ENCODE measurements at regions not wholly inside any gene's neighbourhood (a gene's known extent, or its start where the extent isn't known, plus 50 kb on each side); places are given as distances from the start of the nearest gene placed in this dataset.

DNA sequence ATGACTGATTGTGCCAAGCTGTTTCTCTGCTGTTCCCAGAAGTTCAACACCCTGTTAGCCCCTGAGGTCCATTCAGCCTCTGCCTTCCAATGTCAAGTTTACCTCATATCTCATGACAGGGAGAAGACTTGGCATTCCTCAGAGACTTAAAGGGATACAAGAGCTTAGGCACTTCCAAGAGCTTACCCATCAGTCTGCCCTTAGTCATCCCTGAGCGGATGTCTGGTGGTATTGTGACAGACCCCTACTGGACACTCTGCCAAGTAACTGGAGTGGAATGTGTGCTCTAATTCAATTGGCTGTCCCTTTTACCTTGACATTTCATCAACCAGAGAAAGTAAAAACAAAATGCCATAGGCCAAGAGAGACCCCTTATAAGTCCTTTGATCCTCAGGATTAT, 151.5 kb downstream of the AASDHPPT start:
- Histone ChIP-seq H3K4me1 (ENCODE audit: control insufficient read depth in 1 of 2, insufficient read depth in 2 of 2, low read length in 2 of 2) (no peaks in the 10 kb centered on the region), H3K27ac (ENCODE audit: low read depth, low read length) (no peak overlapping the region), H3K36me3 (ENCODE audit: control insufficient read depth in 1 of 2, insufficient read depth in 2 of 2, low read length in 2 of 2) (no peaks in the 10 kb centered on the region), H3K9ac (ENCODE audit: low read length) (no peak overlapping the region), H3K27me3 (ENCODE audit: insufficient read depth, low read length) (no peaks in the 10 kb centered on the region), H3K9me2 (ENCODE audit: insufficient read depth) (no peaks in the 10 kb centered on the region), H2AFZ (ENCODE audit: low read depth, low read length, poor library complexity, severe bottlenecking) (no peak overlapping the region), H4K20me1 (ENCODE audit: insufficient read depth) (no peaks in the 10 kb centered on the region), H3K4me3 (replicated peaks in 1 of 2; ENCODE audit: low read depth in 1 of 2, low read length in 2 of 2) (no peak overlapping the region), H3K4me2 (ENCODE audit: low read length) (no peak overlapping the region), H3K79me2 (ENCODE audit: insufficient read depth, low read length) (no peaks in the 10 kb centered on the region), H3K9me3 (ENCODE audit: control insufficient read depth in 1 of 2, insufficient read depth in 1 of 2, low read depth in 1 of 2, low read length in 2 of 2) (no peaks in the 10 kb centered on the region; a peak in 1 of 4 replicates)
- intact Hi-C loops (cut with micrococcal nuclease) = no loop called here
- TF ChIP-seq REST (IDR thresholded peaks at IDR 0.05; ENCODE audit: low read depth) (no peak), ELF1 (IDR thresholded peaks at IDR 0.05; ENCODE audit: borderline replicate concordance, low read depth) (no peak), ZNF274 (IDR thresholded peaks at IDR 0.05; ENCODE audit: low read depth, low read length) (no peak), CBX3 (IDR thresholded peaks at IDR 0.05; ENCODE audit: low read depth) (no peak), JUND (IDR thresholded peaks at IDR 0.05) (no peak), POLR2AphosphoS5 (IDR thresholded peaks at IDR 0.05; ENCODE audit: low read depth, low read length) (no peak), EGR1 (IDR thresholded peaks at IDR 0.05; ENCODE audit: low read depth) (no peak), SIN3A (IDR thresholded peaks at IDR 0.05; ENCODE audit: low read depth) (no peak), CTCF (IDR thresholded peaks at IDR 0.05 in 2 of 3, conservative IDR thresholded peaks at IDR 0.05 in 1 of 3; ENCODE audit: borderline replicate concordance in 1 of 3, insufficient read depth in 1 of 3, low read depth in 2 of 3, low read length in 2 of 3) (no peak)
- TF ChIP-seq, protein P1, sequence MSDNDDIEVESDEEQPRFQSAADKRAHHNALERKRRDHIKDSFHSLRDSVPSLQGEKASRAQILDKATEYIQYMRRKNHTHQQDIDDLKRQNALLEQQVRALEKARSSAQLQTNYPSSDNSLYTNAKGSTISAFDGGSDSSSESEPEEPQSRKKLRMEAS (IDR thresholded peaks at IDR 0.05) = no peak
- TF ChIP-seq, protein P2, sequence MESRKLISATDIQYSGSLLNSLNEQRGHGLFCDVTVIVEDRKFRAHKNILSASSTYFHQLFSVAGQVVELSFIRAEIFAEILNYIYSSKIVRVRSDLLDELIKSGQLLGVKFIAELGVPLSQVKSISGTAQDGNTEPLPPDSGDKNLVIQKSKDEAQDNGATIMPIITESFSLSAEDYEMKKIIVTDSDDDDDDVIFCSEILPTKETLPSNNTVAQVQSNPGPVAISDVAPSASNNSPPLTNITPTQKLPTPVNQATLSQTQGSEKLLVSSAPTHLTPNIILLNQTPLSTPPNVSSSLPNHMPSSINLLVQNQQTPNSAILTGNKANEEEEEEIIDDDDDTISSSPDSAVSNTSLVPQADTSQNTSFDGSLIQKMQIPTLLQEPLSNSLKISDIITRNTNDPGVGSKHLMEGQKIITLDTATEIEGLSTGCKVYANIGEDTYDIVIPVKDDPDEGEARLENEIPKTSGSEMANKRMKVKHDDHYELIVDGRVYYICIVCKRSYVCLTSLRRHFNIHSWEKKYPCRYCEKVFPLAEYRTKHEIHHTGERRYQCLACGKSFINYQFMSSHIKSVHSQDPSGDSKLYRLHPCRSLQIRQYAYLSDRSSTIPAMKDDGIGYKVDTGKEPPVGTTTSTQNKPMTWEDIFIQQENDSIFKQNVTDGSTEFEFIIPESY (IDR thresholded peaks at IDR 0.05; ENCODE audit: extremely low read depth, insufficient replicate concordance, low read length) = no peak
- no peak for DNase-seq (ENCODE audit: low read depth, low spot score)
- BruUV-seq (replicated peaks) = no TSS peak
- CTCF ChIA-PET = no interaction called here
- POLR2A ChIA-PET = no interaction called here
- RAD21 ChIA-PET (ENCODE audit: low non-redundant PET in 1 of 2, low total read pairs in 2 of 2, uncharacterized antibody in 2 of 2, unreplicated experiment in 2 of 2) = no interaction called here
- no peak for ATAC-seq
